ENCODE measurements at regions not wholly inside any gene's neighbourhood (a gene's known extent, or its start where the extent isn't known, plus 50 kb on each side); places are given as distances from the start of the nearest gene placed in this dataset.

DNA sequence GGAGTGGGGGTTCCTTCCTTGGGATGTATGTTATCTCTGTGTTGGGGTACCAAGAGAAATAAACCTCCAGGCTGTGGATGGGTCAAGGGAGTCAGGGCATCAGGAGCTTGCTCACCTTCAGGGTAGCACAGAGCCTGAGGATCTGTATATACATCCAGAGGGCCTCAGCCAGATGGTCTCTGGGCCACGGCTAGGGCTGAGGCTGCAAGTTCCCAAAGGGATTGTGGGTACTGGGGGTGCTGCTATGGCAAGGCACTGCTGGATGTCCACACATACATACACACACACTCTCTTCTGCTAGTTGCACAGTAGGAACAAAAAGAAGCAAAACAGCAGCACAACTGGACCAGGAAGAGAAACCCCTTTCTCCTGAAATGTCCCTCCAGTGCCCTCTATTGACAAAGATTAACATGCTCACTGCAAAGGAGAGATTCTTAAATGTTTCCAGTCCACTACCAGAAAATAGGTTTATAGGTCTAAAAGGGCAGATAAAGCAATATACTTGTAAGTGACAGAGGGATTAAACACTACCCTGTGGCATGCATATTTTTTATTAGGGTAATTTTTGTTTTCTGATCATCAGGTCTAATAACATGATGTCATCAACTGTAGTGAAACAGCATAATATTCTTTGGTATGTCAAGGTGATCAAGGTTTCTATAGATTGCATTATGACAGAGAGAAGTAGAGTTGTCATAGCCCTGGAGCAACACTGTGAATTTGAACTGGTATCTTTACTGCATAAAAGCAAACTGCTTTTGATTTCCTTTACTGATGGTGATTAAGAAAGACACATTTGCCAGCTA, 56.3 kb upstream of the KCNN2 start:
- TF ChIP-seq, protein P1, sequence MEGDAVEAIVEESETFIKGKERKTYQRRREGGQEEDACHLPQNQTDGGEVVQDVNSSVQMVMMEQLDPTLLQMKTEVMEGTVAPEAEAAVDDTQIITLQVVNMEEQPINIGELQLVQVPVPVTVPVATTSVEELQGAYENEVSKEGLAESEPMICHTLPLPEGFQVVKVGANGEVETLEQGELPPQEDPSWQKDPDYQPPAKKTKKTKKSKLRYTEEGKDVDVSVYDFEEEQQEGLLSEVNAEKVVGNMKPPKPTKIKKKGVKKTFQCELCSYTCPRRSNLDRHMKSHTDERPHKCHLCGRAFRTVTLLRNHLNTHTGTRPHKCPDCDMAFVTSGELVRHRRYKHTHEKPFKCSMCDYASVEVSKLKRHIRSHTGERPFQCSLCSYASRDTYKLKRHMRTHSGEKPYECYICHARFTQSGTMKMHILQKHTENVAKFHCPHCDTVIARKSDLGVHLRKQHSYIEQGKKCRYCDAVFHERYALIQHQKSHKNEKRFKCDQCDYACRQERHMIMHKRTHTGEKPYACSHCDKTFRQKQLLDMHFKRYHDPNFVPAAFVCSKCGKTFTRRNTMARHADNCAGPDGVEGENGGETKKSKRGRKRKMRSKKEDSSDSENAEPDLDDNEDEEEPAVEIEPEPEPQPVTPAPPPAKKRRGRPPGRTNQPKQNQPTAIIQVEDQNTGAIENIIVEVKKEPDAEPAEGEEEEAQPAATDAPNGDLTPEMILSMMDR (IDR thresholded peaks at IDR 0.05), result no peak
- TF ChIP-seq POLR2A (IDR thresholded peaks at IDR 0.05) (no peak), EP300 (IDR thresholded peaks at IDR 0.05) (no peak)

All from tibial nerve (tissue), 4 donors.